H9 (cell line): ENCODE measurements at regions not wholly inside any gene's neighbourhood (a gene's known extent, or its start where the extent isn't known, plus 50 kb on each side); places are given as distances from the start of the nearest gene placed in this dataset.

Experiments
- DNase-seq: peaks from one replicate; pipeline ENCODE4 v3.0.0-alpha.2; 2017
- H2AFZ ChIP-seq: one replicate; pipeline ENCODE4 v1.6.1; 2013; ENCODE audit warnings: mild to moderate bottlenecking, low read length, control low read depth, moderate library complexity
- H2AK5ac ChIP-seq: 2 replicates; pipeline ENCODE4 v1.6.1; 2013; ENCODE audit warnings: low read length, control low read depth, mixed read lengths; ENCODE audit not compliant: insufficient read length
- H2BK120ac ChIP-seq: one replicate; pipeline ENCODE4 v1.6.1; 2013; ENCODE audit warnings: low read depth, mild to moderate bottlenecking, low read length, control low read depth, inconsistent platforms; ENCODE audit not compliant: poor library complexity, severe bottlenecking
- H2BK12ac ChIP-seq: 2 replicates; pipeline ENCODE4 v1.6.1; 2013; ENCODE audit warnings: low read length, control low read depth, mixed read lengths, low read depth; ENCODE audit not compliant: insufficient read length
- H2BK15ac ChIP-seq: 2 replicates; pipeline ENCODE4 v1.6.1; 2013; ENCODE audit warnings: low read depth, low read length, control low read depth
- H2BK20ac ChIP-seq: one replicate; pipeline ENCODE4 v1.6.1; 2013; ENCODE audit warnings: low read depth, mild to moderate bottlenecking, low read length, control low read depth, inconsistent platforms; ENCODE audit not compliant: poor library complexity, severe bottlenecking
- H2BK5ac ChIP-seq: 2 replicates; pipeline ENCODE4 v1.6.1; 2013; ENCODE audit warnings: low read length, control low read depth, mixed read lengths; ENCODE audit not compliant: insufficient read length
- H3K14ac ChIP-seq: 2 replicates; pipeline ENCODE4 v1.6.1; 2013; ENCODE audit warnings: low read length, control low read depth; ENCODE audit not compliant: insufficient read depth
- H3K18ac ChIP-seq: 2 replicates; pipeline ENCODE4 v1.6.1; 2013; ENCODE audit warnings: low read depth, mild to moderate bottlenecking, mixed read lengths, low read length, control low read depth; ENCODE audit not compliant: insufficient read length
- H3K23ac ChIP-seq: 2 replicates; pipeline ENCODE4 v1.6.1; 2013; ENCODE audit warnings: low read length, control low read depth, mixed read lengths, low read depth; ENCODE audit not compliant: insufficient read length
- H3K23me2 ChIP-seq: 2 replicates; pipeline ENCODE4 v1.6.1; 2013; ENCODE audit warnings: low read depth, mild to moderate bottlenecking, mixed read lengths, low read length, control low read depth; ENCODE audit not compliant: insufficient read length, poor library complexity, severe bottlenecking
- H3K27ac ChIP-seq: 2 replicates; pipeline ENCODE4 v1.5.1; 2013; ENCODE audit warnings: low read length, control low read depth, mixed read lengths, low read depth; ENCODE audit not compliant: insufficient read length
- H3K27me3 ChIP-seq: 2 replicates; pipeline ENCODE4 v1.6.1; 2013; ENCODE audit warnings: low read length, control low read depth, inconsistent platforms; ENCODE audit not compliant: insufficient read depth
- H3K4ac ChIP-seq: 2 replicates; pipeline ENCODE4 v1.6.1; 2013; ENCODE audit warnings: low read depth, mild to moderate bottlenecking, control low read depth, inconsistent platforms, low read length, moderate library complexity
- H3K4me1 ChIP-seq: 2 replicates; pipeline ENCODE4 v1.6.1; 2013; ENCODE audit warnings: low read length, control low read depth, inconsistent platforms; ENCODE audit not compliant: insufficient read depth
- H3K4me2 ChIP-seq: 2 replicates; pipeline ENCODE4 v1.6.1; 2013; ENCODE audit warnings: low read length, control low read depth, mixed read lengths; ENCODE audit not compliant: insufficient read length, insufficient read depth
- H3K56ac ChIP-seq: 2 replicates; pipeline ENCODE4 v1.6.1; 2013; ENCODE audit warnings: low read depth, mild to moderate bottlenecking, mixed read lengths, low read length, control low read depth; ENCODE audit not compliant: insufficient read length
- H3K79me1 ChIP-seq: 2 replicates; pipeline ENCODE4 v1.6.1; 2013; ENCODE audit warnings: low read depth, mild to moderate bottlenecking, moderate library complexity, low read length, control low read depth, inconsistent platforms; ENCODE audit not compliant: insufficient read depth, poor library complexity, severe bottlenecking
- H3K79me2 ChIP-seq: 2 replicates; pipeline ENCODE4 v1.6.1; 2013; ENCODE audit warnings: low read length, control low read depth, inconsistent platforms; ENCODE audit not compliant: insufficient read depth
- H3K9ac ChIP-seq: 2 replicates; pipeline ENCODE4 v1.6.1; 2013; ENCODE audit warnings: low read length, control low read depth, mixed read lengths; ENCODE audit not compliant: insufficient read length; ENCODE audit errors: extremely low read depth
- H3K9me3 ChIP-seq: one replicate; pipeline ENCODE4 v1.6.1; 2013; ENCODE audit warnings: low read depth, low read length, inconsistent platforms; ENCODE audit not compliant: control insufficient read depth
- H3T11ph ChIP-seq: one replicate; pipeline ENCODE4 v1.6.1; 2013; ENCODE audit warnings: mild to moderate bottlenecking, low read length, control low read depth, inconsistent platforms
- H4K20me1 ChIP-seq: one replicate; pipeline ENCODE4 v1.6.1; 2013; ENCODE audit not compliant: control insufficient read depth, insufficient read length, insufficient read depth
- H4K5ac ChIP-seq: 2 replicates; pipeline ENCODE4 v1.6.1; 2013; ENCODE audit warnings: low read depth, mild to moderate bottlenecking, mixed read lengths, low read length, control low read depth; ENCODE audit not compliant: insufficient read length
- H4K8ac ChIP-seq: replicated peaks from 2 replicates; pipeline ENCODE4 v1.6.1; 2013; ENCODE audit warnings: low read length, control low read depth, mixed read lengths, low read depth; ENCODE audit not compliant: insufficient read length
- H4K91ac ChIP-seq: 2 replicates; pipeline ENCODE4 v1.6.1; 2013; ENCODE audit warnings: low read depth, mild to moderate bottlenecking, moderate library complexity, mixed read lengths, low read length, control low read depth; ENCODE audit not compliant: insufficient read length
- H3K27ac Mint-ChIP-seq, 3 experiments: 2 replicates in 2 of 3; 3 replicates in 1 of 3; pipeline ENCODE4 v1.8.0; 2020 to 2021; ENCODE audit warnings: mixed read lengths in 3 of 3, mild to moderate bottlenecking in 1 of 3, moderate library complexity in 1 of 3
- H3K27me3 Mint-ChIP-seq: 2 replicates; pipeline ENCODE4 v1.8.0; 2021; ENCODE audit warnings: low read depth, mild to moderate bottlenecking, moderate library complexity, mixed read lengths
- H3K36me3 Mint-ChIP-seq, 3 experiments: 2 replicates in 2 of 3; 3 replicates in 1 of 3; pipeline ENCODE4 v1.8.0; 2020 to 2021; ENCODE audit warnings: low read depth in 3 of 3, mixed read lengths in 3 of 3; ENCODE audit not compliant: insufficient read depth in 1 of 3
- H3K4me1 Mint-ChIP-seq, 2 experiments: 2 replicates each; pipeline ENCODE4 v1.8.0; 2020; ENCODE audit warnings: mixed read lengths in 2 of 2
- H3K4me3 Mint-ChIP-seq, 2 experiments: 2 replicates in 1 of 2; 3 replicates in 1 of 2; pipeline ENCODE4 v1.8.0; 2020 to 2021; ENCODE audit warnings: mild to moderate bottlenecking in 2 of 2, mixed read lengths in 2 of 2, moderate library complexity in 1 of 2
- H3K9me3 Mint-ChIP-seq, 2 experiments: 2 replicates in 1 of 2; 3 replicates in 1 of 2; pipeline ENCODE4 v1.8.0; 2020; ENCODE audit warnings: mild to moderate bottlenecking in 2 of 2, mixed read lengths in 2 of 2, moderate library complexity in 1 of 2
- WGBS: extraction: QIAGEN DNeasy Blood & Tissue Kit; methylation state at CpG from one replicate; pipeline ENCODE4 v1.1.7; 2013; ENCODE audit warnings: missing lambda C conversion rate, low lambda C conversion rate, mixed read lengths; ENCODE audit not compliant: insufficient read length; ENCODE audit errors: extremely low coverage; 5-methylcytosine and 5-hydroxymethylcytosine counted together
- TF ChIP-seq, protein P1 (sequence below): fragments of 200-600 bp; sonication (generic); conservative IDR thresholded peaks from 3 replicates; pipeline ENCODE4 v1.8.0; 2021; ENCODE audit warnings: antibody characterized with exemption, mild to moderate bottlenecking

DNA sequence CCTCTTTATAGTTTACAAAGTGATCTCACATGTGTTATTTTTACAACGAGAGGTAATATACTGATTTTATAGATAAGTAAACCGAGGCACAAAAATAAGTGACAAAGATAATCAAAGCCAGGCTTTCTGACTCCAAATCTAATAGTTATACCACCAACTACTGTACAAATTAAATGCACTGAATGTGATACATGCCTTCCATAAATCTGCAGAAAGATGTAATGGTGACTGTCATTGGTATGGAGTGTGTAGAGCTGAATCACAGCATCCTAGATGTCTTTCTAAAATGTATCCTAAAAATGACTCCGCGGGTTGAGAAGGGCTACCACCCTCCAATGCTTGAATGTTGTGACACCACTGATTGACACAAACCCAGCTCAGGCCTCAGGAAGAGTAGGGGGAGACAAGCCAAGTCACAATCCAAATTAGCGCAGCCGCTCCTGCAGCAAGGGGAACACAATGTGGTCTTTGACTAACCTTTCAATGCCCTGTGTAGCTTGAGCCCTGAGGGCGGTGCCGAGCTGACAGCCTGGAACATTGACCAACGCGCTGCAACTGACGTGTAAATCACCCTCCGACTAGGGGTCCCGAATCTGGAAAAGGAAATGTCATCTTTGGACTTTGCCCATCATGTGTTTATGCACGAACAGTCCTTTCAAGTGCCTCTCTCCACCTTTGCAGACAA is 136.8 kb downstream of the OLIG3 start:
- H3K14ac ChIP-seq, result no peak overlapping the region
- H4K5ac ChIP-seq, result no peak overlapping the region
- no peaks in the 10 kb centered on the region for H4K20me1 ChIP-seq
- no peaks in the 10 kb centered on the region for H3K79me2 ChIP-seq
- H3K27ac ChIP-seq, result no peak overlapping the region
- no peaks in the 10 kb centered on the region for H3K23me2 ChIP-seq
- no peaks in the 10 kb centered on the region for H3K79me1 ChIP-seq
- no peak overlapping the region for H4K8ac ChIP-seq
- H3K36me3 Mint-ChIP-seq, result no peaks in the 10 kb centered on the region
- no peak overlapping the region for H2BK120ac ChIP-seq
- no peak overlapping the region for H2BK15ac ChIP-seq
- TF ChIP-seq, protein P1, sequence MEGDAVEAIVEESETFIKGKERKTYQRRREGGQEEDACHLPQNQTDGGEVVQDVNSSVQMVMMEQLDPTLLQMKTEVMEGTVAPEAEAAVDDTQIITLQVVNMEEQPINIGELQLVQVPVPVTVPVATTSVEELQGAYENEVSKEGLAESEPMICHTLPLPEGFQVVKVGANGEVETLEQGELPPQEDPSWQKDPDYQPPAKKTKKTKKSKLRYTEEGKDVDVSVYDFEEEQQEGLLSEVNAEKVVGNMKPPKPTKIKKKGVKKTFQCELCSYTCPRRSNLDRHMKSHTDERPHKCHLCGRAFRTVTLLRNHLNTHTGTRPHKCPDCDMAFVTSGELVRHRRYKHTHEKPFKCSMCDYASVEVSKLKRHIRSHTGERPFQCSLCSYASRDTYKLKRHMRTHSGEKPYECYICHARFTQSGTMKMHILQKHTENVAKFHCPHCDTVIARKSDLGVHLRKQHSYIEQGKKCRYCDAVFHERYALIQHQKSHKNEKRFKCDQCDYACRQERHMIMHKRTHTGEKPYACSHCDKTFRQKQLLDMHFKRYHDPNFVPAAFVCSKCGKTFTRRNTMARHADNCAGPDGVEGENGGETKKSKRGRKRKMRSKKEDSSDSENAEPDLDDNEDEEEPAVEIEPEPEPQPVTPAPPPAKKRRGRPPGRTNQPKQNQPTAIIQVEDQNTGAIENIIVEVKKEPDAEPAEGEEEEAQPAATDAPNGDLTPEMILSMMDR, result no peak
- no peak overlapping the region for H4K91ac ChIP-seq
- H3K27me3 ChIP-seq, result no peaks in the 10 kb centered on the region
- H3K18ac ChIP-seq, result no peak overlapping the region
- H3K4me1 ChIP-seq, result no peaks in the 10 kb centered on the region
- H3K23ac ChIP-seq, result no peak overlapping the region
- H3K27ac Mint-ChIP-seq, result no peak overlapping the region
- no peak overlapping the region for H2BK20ac ChIP-seq
- no peak overlapping the region for H2BK5ac ChIP-seq
- no peak overlapping the region for H2BK12ac ChIP-seq
- no peak overlapping the region for H3K4me3 Mint-ChIP-seq
- H2AFZ ChIP-seq, result no peak overlapping the region
- no peaks in the 10 kb centered on the region for H3K9me3 ChIP-seq
- H3K27me3 Mint-ChIP-seq, result no peaks in the 10 kb centered on the region
- no CpG with 5 or more reads among the region's 14 CpGs for WGBS
- H3K4ac ChIP-seq, result no peak overlapping the region
- no peak overlapping the region for H3K56ac ChIP-seq
- H3K4me1 Mint-ChIP-seq, result peaks cover 5% of the 10 kb centered on the region in 2 experiments; a peak in 3 of 4 replicates
- no peaks in the 10 kb centered on the region for H3K9me3 Mint-ChIP-seq
- H3K9ac ChIP-seq, result no peak overlapping the region
- no peak overlapping the region for H3T11ph ChIP-seq
- no peak overlapping the region for H2AK5ac ChIP-seq
- no peak overlapping the region for H3K4me2 ChIP-seq
- no peak for DNase-seq
